Ascending aorta (tissue), 2 donors: ENCODE measurements at regions not wholly inside any gene's neighbourhood (a gene's known extent, or its start where the extent isn't known, plus 50 kb on each side); places are given as distances from the start of the nearest gene placed in this dataset.
"Not testable (repeated sequence)": the region's sequence is repeated elsewhere in the genome, so short reads cannot be mapped to it uniquely, and the experiment has no call there.

Experiments
- DNase-seq, 2 donors: peaks; one replicate each; pipeline ENCODE4 v3.0.0-alpha.2; 2019; ENCODE audit warnings: low spot score in 2 of 2
- H3K27ac ChIP-seq, 2 donors: fragments of 200-600 bp; sonication (generic); one replicate each; pipeline ENCODE4 v1.5.1; 2016 to 2017; ENCODE audit warnings: mild to moderate bottlenecking in 1 of 2
- H3K27me3 ChIP-seq: fragments of 200-600 bp; sonication (generic); one replicate; pipeline ENCODE4 v1.5.1; 2017
- H3K36me3 ChIP-seq, 2 donors: fragments of 200-600 bp; sonication (generic); one replicate each; pipeline ENCODE4 v1.5.1; 2016
- H3K4me1 ChIP-seq, 2 donors: fragments of 200-600 bp; sonication (generic); one replicate each; pipeline ENCODE4 v1.5.1; 2016 to 2017; ENCODE audit warnings: mild to moderate bottlenecking in 1 of 2
- H3K4me3 ChIP-seq, 2 donors: fragments of 200-600 bp; sonication (generic); one replicate each; pipeline ENCODE4 v1.5.1; 2016 to 2017; ENCODE audit warnings: mild to moderate bottlenecking in 1 of 2
- H3K9me3 ChIP-seq, 2 donors: fragments of 200-600 bp; sonication (generic); one replicate each; pipeline ENCODE4 v1.5.1; 2016
- CTCF ChIP-seq, 3 experiments: fragments of 200-600 bp in 2 of 3; fragments of 450-650 bp in 1 of 3; sonication (generic) in 2 of 3; IDR thresholded peaks; one replicate each; pipeline ENCODE4 v1.5.1; 2016 to 2019; ENCODE audit warnings: antibody characterized with exemption in 3 of 3, mild to moderate bottlenecking in 1 of 3, moderate library complexity in 1 of 3
- intact Hi-C: fragments of 100-400 bp; cut with DNase I; formaldehyde crosslinking; loops from one replicate; pipeline ENCODE4 v1.15.1; 2023

- no peak for TF ChIP-seq CTCF (IDR thresholded peaks at IDR 0.05)
- Histone ChIP-seq H3K9me3 (no peaks in the 10 kb centered on the region), H3K27me3 (no peaks in the 10 kb centered on the region), H3K36me3 (no peaks in the 10 kb centered on the region), H3K4me3 (no peak overlapping the region), H3K4me1 (no peaks in the 10 kb centered on the region), H3K27ac (no peak overlapping the region)
- no peak for DNase-seq
- intact Hi-C loops: no loop called here
These were observed 445.6 kb upstream of the CA10 start for GRCh38 chr17:52604105-52604504.

- intact Hi-C loops, H3K27ac ChIP-seq, H3K27me3 ChIP-seq, H3K4me3 ChIP-seq, DNase-seq, H3K9me3 ChIP-seq, H3K36me3 ChIP-seq, H3K4me1 ChIP-seq: not testable (repeated sequence)
These were observed 439.1 kb upstream of the CA10 start for GRCh38 chr17:52597452-52598215.

GRCh38 chr17:52594516-52594915 is 436.0 kb upstream of the CA10 start:
- no peaks in the 10 kb centered on the region for H3K9me3 ChIP-seq
- no peaks in the 10 kb centered on the region for H3K4me1 ChIP-seq
- H3K36me3 ChIP-seq: no peaks in the 10 kb centered on the region
- no peak overlapping the region for H3K4me3 ChIP-seq
- no peak for TF ChIP-seq CTCF (IDR thresholded peaks at IDR 0.05)
- DNase-seq: no peak
- no peak overlapping the region for H3K27ac ChIP-seq
- no peaks in the 10 kb centered on the region for H3K27me3 ChIP-seq
- intact Hi-C loops: no loop called here

- no peaks in the 10 kb centered on the region for H3K4me1 ChIP-seq
- intact Hi-C loops: no loop called here
These were observed 388.5 kb upstream of the CA10 start for GRCh38 chr17:52546990-52547389.

GRCh38 chr17:52546493-52546892 is 388.0 kb upstream of the CA10 start:
- Histone ChIP-seq H3K36me3 (no peaks in the 10 kb centered on the region), H3K27ac (no peak overlapping the region), H3K27me3 (no peaks in the 10 kb centered on the region), H3K4me3 (no peak overlapping the region), H3K4me1 (no peaks in the 10 kb centered on the region), H3K9me3 (no peaks in the 10 kb centered on the region)
- no peak for TF ChIP-seq CTCF (IDR thresholded peaks at IDR 0.05)
- no peak for DNase-seq
- intact Hi-C loops: no loop called here

More at GRCh38 chr17:52546990-52547389, 388.5 kb upstream of the CA10 start:
- no peaks in the 10 kb centered on the region for H3K36me3 ChIP-seq
- no peak for TF ChIP-seq CTCF (IDR thresholded peaks at IDR 0.05)
- DNase-seq: no peak
- H3K4me3 ChIP-seq: no peak overlapping the region
- H3K27me3 ChIP-seq: no peaks in the 10 kb centered on the region
- H3K9me3 ChIP-seq: no peaks in the 10 kb centered on the region
- H3K27ac ChIP-seq: no peak overlapping the region

GRCh38 chr17:52537421-52537820 is 378.9 kb upstream of the CA10 start:
- no peak overlapping the region for H3K4me3 ChIP-seq
- no peaks in the 10 kb centered on the region for H3K36me3 ChIP-seq
- DNase-seq: no peak
- no peaks in the 10 kb centered on the region for H3K4me1 ChIP-seq
- H3K9me3 ChIP-seq: no peaks in the 10 kb centered on the region
- H3K27ac ChIP-seq: no peak overlapping the region
- H3K27me3 ChIP-seq: no peaks in the 10 kb centered on the region
- intact Hi-C loops: no loop called here
- TF ChIP-seq CTCF (IDR thresholded peaks at IDR 0.05): no peak
